Nephron (organoid): ENCODE measurements at regions not wholly inside any gene's neighbourhood (a gene's known extent, or its start where the extent isn't known, plus 50 kb on each side); places are given as distances from the start of the nearest gene placed in this dataset.

Experiments used
- H3K27ac Mint-ChIP-seq, 3 experiments: 2 replicates each; pipeline ENCODE4 v1.8.0; 2020; ENCODE audit warnings: mixed read lengths in 3 of 3, mild to moderate bottlenecking in 2 of 3, moderate library complexity in 1 of 3
- H3K27me3 Mint-ChIP-seq: 2 replicates; pipeline ENCODE4 v1.8.0; 2021; ENCODE audit warnings: low read depth, mild to moderate bottlenecking, moderate library complexity, mixed read lengths
- H3K36me3 Mint-ChIP-seq: 2 replicates; pipeline ENCODE4 v1.8.0; 2020; ENCODE audit warnings: low read depth, mixed read lengths
- H3K4me1 Mint-ChIP-seq: 2 replicates; pipeline ENCODE4 v1.8.0; 2020; ENCODE audit warnings: mixed read lengths
- H3K4me3 Mint-ChIP-seq, 3 experiments: 2 replicates each; pipeline ENCODE4 v1.8.0; 2020; ENCODE audit warnings: mild to moderate bottlenecking in 3 of 3, mixed read lengths in 3 of 3, moderate library complexity in 2 of 3
- H3K9me3 Mint-ChIP-seq: 2 replicates; pipeline ENCODE4 v1.8.0; 2020; ENCODE audit warnings: mixed read lengths
- TF ChIP-seq, protein P1 (sequence below), 3 experiments: fragments of 200-600 bp; sonication (generic); IDR thresholded peaks; one replicate each; pipeline ENCODE4 v1.5.0; 2021; ENCODE audit warnings: antibody characterized with exemption in 3 of 3; ENCODE audit not compliant: unreplicated experiment in 3 of 3

DNA sequence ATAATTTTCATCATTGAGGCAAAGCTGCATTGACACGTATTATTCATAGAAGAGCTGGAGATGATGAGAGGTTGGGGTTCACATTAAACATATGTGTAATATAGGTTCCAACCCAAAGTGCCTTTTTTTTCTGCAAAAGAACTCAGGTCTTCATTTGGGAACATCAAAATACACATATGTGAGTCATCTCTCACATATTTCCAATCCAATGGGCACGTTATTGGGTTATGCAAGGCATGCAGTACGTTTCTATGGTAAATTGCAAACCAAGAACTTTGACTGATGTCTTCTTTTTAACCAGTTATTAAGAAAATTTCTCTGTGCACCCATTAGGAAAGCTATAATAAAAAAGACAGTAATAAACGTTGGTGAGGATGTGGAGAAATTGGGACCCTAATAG, 150.3 kb upstream of the FAM9B start:
- Mint-ChIP-seq H3K4me3 (no peak overlapping the region), H3K36me3 (no peaks in the 10 kb centered on the region), H3K9me3 (peaks cover 5% of the 10 kb centered on the region), H3K27me3 (no peaks in the 10 kb centered on the region), H3K27ac (no peak overlapping the region), H3K4me1 (peaks cover 30% of the 10 kb centered on the region)
- TF ChIP-seq, protein P1, sequence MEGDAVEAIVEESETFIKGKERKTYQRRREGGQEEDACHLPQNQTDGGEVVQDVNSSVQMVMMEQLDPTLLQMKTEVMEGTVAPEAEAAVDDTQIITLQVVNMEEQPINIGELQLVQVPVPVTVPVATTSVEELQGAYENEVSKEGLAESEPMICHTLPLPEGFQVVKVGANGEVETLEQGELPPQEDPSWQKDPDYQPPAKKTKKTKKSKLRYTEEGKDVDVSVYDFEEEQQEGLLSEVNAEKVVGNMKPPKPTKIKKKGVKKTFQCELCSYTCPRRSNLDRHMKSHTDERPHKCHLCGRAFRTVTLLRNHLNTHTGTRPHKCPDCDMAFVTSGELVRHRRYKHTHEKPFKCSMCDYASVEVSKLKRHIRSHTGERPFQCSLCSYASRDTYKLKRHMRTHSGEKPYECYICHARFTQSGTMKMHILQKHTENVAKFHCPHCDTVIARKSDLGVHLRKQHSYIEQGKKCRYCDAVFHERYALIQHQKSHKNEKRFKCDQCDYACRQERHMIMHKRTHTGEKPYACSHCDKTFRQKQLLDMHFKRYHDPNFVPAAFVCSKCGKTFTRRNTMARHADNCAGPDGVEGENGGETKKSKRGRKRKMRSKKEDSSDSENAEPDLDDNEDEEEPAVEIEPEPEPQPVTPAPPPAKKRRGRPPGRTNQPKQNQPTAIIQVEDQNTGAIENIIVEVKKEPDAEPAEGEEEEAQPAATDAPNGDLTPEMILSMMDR (IDR thresholded peaks at IDR 0.05; ENCODE audit: unreplicated experiment in 3 of 3): no peak

DNA sequence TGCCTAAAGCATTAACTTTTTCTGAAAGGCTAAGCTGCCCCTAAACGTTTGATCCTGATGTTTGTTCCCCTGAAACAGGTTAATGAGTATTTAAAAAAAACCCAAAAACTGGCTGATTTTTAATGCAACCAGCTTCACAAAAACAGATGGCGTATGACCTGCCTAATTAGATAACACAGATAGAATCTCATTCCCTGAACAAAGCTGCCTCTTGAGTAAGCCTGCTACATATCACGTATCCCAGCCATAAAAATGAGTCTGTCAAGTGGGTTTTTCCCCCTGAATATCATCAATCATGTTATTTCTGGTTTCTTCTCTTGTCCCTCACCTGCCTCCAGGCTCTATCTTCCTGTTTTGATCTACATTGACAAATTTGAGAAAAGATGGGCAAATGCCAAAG, 154.2 kb upstream of the FAM9B start:
- no peaks in the 10 kb centered on the region for H3K36me3 Mint-ChIP-seq
- H3K4me1 Mint-ChIP-seq: peaks cover 53% of the 10 kb centered on the region
- no peaks in the 10 kb centered on the region for H3K27me3 Mint-ChIP-seq
- peaks cover 9% of the 10 kb centered on the region for H3K9me3 Mint-ChIP-seq
- TF ChIP-seq, protein P1 (IDR thresholded peaks at IDR 0.05; ENCODE audit: unreplicated experiment in 3 of 3): no peak
- H3K4me3 Mint-ChIP-seq: no peak overlapping the region
- H3K27ac Mint-ChIP-seq: peak overlapping the region in 2 of 3 experiments; percentile 83 to 88

DNA sequence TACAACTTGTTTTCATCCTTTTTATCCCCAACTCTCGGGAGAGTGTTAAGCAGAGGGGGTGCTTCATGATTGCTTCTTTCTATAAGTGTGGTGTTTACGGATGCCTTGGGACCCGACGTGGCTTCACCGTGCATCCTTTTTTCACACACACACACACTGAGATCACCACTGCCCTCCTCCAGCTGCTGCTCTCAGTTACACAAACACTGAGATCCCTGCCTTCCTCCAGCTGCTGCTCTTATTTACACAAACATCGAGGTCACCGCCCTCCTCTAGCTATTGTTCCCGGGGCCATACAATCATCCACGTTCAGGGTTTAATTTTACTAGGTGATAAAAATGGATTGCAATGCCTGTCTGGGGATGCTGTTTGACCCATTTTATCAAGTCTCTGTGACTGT, 155.4 kb upstream of the FAM9B start:
- Mint-ChIP-seq H3K27me3 (no peaks in the 10 kb centered on the region), H3K27ac (peak overlapping the region; percentile 46 to 90 (median 73))

DNA sequence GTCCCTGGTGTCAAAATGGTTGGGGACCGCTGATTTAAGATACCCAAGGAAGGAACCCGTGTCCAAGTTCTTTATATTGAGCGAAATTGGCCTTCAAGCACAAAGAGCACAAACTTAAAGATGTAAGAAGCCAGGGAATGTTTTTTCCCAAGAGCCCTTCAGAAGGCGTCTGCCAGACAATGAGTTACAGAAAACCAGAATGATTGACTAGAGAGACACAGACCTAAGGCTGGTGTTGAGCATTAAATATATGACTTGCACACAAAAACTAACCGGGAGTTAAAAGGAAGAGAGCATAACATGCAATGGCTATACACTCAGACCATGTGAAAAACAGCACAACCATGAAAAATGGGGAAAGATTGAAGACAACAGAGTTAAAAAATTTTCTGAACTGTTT, 157.5 kb upstream of the FAM9B start:
- H3K27me3 Mint-ChIP-seq: no peaks in the 10 kb centered on the region
- TF ChIP-seq, protein P1 (IDR thresholded peaks at IDR 0.05; ENCODE audit: unreplicated experiment in 3 of 3): no peak
- H3K9me3 Mint-ChIP-seq: peaks cover 5% of the 10 kb centered on the region
- peaks cover 69% of the 10 kb centered on the region for H3K4me1 Mint-ChIP-seq
- no peak overlapping the region for H3K4me3 Mint-ChIP-seq
- peak overlapping the region; percentile 46 to 73 (median 50) for H3K27ac Mint-ChIP-seq
- no peaks in the 10 kb centered on the region for H3K36me3 Mint-ChIP-seq

More for the DNA sequence above, 155.4 kb upstream of the FAM9B start:
- Mint-ChIP-seq H3K4me1 (peaks cover 61% of the 10 kb centered on the region), H3K36me3 (no peaks in the 10 kb centered on the region), H3K9me3 (peaks cover 9% of the 10 kb centered on the region), H3K4me3 (no peak overlapping the region)
- TF ChIP-seq, protein P1 (IDR thresholded peaks at IDR 0.05; ENCODE audit: unreplicated experiment in 3 of 3): no peak

DNA sequence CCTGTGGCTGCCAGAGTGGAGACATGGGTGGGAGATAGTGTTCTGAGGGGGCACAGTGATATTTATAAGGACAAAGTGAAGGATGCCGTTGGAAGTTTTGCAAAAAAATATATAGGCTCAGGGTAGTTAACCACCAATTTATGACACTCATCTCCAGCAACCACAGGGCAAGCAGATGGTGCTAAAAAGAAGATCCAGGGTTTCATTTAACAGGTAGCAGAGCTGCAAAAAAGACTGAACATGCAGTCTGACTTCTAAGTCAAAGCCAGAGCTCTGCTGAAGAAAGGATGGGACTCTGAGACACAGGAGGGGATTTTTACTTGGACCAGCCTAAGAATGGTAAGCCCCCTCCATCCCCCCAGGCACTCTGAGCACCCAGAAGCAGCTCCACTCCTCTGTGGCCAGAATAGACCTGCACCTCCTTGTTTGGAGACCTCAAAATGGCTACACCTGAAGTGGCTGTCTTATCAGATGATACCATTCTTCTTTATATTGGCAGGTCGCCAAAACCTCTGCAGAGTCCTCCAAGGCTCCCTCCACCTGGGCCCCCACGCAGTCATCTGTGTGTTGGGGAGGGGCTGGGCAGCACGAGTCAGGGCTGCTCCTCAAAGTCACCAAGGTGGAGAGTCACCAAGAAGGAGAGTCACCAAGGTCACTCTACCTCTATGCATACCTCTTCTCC, 161.4 kb upstream of the FAM9B start:
- Mint-ChIP-seq H3K9me3 (peaks cover 7% of the 10 kb centered on the region), H3K36me3 (no peaks in the 10 kb centered on the region), H3K27me3 (no peaks in the 10 kb centered on the region), H3K27ac (peak overlapping the region; percentile 92 to 96 (median 94)), H3K4me3 (peak overlapping the region; percentile 12 to 70 (median 58)), H3K4me1 (peaks cover 62% of the 10 kb centered on the region)
- TF ChIP-seq, protein P1 (IDR thresholded peaks at IDR 0.05; ENCODE audit: unreplicated experiment in 3 of 3): no peak
